T-cell (primary cell): ENCODE measurements at regions not wholly inside any gene's neighbourhood (a gene's known extent, or its start where the extent isn't known, plus 50 kb on each side); places are given as distances from the start of the nearest gene placed in this dataset.

ENCODE experiments used
- ATAC-seq, 4 experiments: fragments of 200-7000 bp in 3 of 4; fragments of 150-1000 bp in 1 of 4; cut with Tn5 transposase; replicated peaks in 1 of 4; 1 replicate in 3 of 4; 2 replicates in 1 of 4; pipeline ENCODE4 v1.10.0; 2021; ENCODE audit warnings: moderate library complexity in 3 of 4, mild to moderate bottlenecking in 2 of 4, moderate number of reproducible peaks in 1 of 4
- CTCF ChIA-PET, 2 donors: fragments of 300-600 bp; sonication (Branson Sonifier 250); formaldehyde crosslinking; loops; one replicate each; lab custom pipeline; 2022; ENCODE audit warnings: antibody characterized with exemption in 2 of 2; lab: Charles Lee
- POLR2A ChIA-PET, 2 donors: fragments of 300-600 bp; sonication (Branson Sonifier 250); formaldehyde crosslinking; loops; one replicate each; lab custom pipeline; 2022; ENCODE audit warnings: antibody characterized with exemption in 2 of 2; lab: Charles Lee
- DNase-seq, 35 experiments: peaks; one replicate each; pipeline versions ENCODE4 v3.0.0 to v3.0.0-alpha.2; 2013 to 2023
- H3K27ac ChIP-seq: one replicate; pipeline ENCODE4 v1.5.1; 2013; ENCODE audit warnings: low read length
- H3K27me3 ChIP-seq, 2 experiments: replicated peaks in 1 of 2; 1 replicate in 1 of 2; 2 replicates in 1 of 2; pipeline versions ENCODE4 v1.6.1 to v1.7.0; 2013; ENCODE audit warnings: low read length in 1 of 2, mixed read lengths in 1 of 2; ENCODE audit not compliant: control insufficient read depth in 2 of 2, insufficient read depth in 2 of 2; ENCODE audit errors: extremely low read depth in 1 of 2
- H3K36me3 ChIP-seq, 2 donors: 1 replicate in 1 of 2; 2 replicates in 1 of 2; pipeline versions ENCODE4 v1.6.1 to v1.7.0; 2013; ENCODE audit warnings: low read length in 1 of 2; ENCODE audit not compliant: control insufficient read depth in 2 of 2, insufficient read depth in 1 of 2; ENCODE audit errors: extremely low read depth in 1 of 2
- H3K4me1 ChIP-seq, 2 experiments: 1 replicate in 1 of 2; 2 replicates in 1 of 2; pipeline versions ENCODE4 v1.6.1 to v1.7.0; 2013; ENCODE audit warnings: low read length in 2 of 2, mixed read lengths in 1 of 2; ENCODE audit not compliant: insufficient read depth in 2 of 2, control insufficient read depth in 1 of 2; ENCODE audit errors: extremely low read depth in 1 of 2
- H3K4me3 ChIP-seq, 2 donors: 1 replicate in 1 of 2; 2 replicates in 1 of 2; pipeline versions ENCODE4 v1.5.1 to v1.7.0; 2013; ENCODE audit warnings: mild to moderate bottlenecking in 2 of 2, low read length in 1 of 2, moderate library complexity in 1 of 2; ENCODE audit not compliant: control insufficient read depth in 1 of 2; ENCODE audit errors: extremely low read depth in 1 of 2
- H3K9me3 ChIP-seq: 2 replicates; pipeline ENCODE4 v1.7.0; 2013
- H3K27ac Mint-ChIP-seq, 2 donors: one replicate each; pipeline ENCODE4 v1.8.0; 2020 to 2021; ENCODE audit warnings: mild to moderate bottlenecking in 2 of 2, mixed read lengths in 2 of 2
- H3K27me3 Mint-ChIP-seq, 2 donors: one replicate each; pipeline ENCODE4 v1.8.0; 2021 to 2022; ENCODE audit warnings: mixed read lengths in 2 of 2
- H3K36me3 Mint-ChIP-seq: one replicate; pipeline ENCODE4 v1.8.0; 2021; ENCODE audit warnings: mixed read lengths
- H3K4me1 Mint-ChIP-seq, 3 donors: one replicate each; pipeline ENCODE4 v1.8.0; 2020 to 2022; ENCODE audit warnings: mixed read lengths in 3 of 3, mild to moderate bottlenecking in 1 of 3
- H3K4me3 Mint-ChIP-seq, 3 donors: one replicate each; pipeline ENCODE4 v1.8.0; 2020 to 2022; ENCODE audit warnings: mild to moderate bottlenecking in 3 of 3, mixed read lengths in 3 of 3, moderate library complexity in 3 of 3
- H3K9me3 Mint-ChIP-seq, 3 donors: one replicate each; pipeline ENCODE4 v1.8.0; 2020 to 2022; ENCODE audit warnings: mixed read lengths in 3 of 3
- WGBS: methylation state at CpG from one replicate; pipeline ENCODE4 v1.1.5; 2013; ENCODE audit warnings: missing lambda C conversion rate; ENCODE audit not compliant: insufficient coverage; 5-methylcytosine and 5-hydroxymethylcytosine counted together

DNA sequence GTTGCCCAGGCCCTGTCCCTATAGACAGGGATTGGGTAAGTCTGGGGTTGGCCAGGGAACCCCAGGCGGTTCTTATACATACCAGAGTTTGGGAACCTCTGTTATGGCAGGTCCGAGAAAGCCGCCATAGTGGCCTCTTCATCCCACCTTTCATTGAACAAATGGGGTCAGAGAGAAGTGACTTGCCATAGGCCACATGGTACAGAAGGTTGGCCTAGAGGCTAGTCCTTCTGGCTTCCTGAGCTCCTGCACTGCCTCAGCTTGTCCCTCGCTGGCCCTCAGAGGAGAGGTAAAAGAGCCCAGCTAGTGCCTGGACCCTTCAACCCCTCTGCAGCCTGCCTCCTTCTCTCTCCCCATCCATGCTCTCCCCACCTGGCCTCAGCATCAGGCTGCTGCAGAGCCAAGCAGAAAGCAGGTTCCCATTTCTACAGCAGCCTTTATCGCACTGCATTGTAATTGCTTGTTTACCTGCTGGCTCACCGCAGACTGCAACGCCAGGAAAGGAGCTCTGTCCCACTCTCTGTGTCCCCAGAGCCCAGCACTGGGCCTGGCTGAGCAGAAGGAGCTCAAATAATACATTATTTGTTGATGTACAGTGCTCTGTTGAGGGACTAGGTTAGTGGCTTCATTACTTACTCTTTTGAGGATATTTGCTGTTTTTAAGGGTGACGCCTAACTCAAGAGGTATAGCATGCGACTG, 103.6 kb downstream of the TRIM29 start:
- Histone ChIP-seq H3K9me3 (no peaks in the 10 kb centered on the region), H3K4me3 (no peak overlapping the region), H3K4me1 (no peaks in the 10 kb centered on the region), H3K36me3 (no peaks in the 10 kb centered on the region), H3K27me3 (peaks cover 0 to 20% of the 10 kb centered on the region in 2 experiments), H3K27ac (no peak overlapping the region)
- WGBS = 78% methylated on average over 5 of the region's 9 CpGs
- Mint-ChIP-seq H3K4me3 (no peak overlapping the region), H3K27ac (no peak overlapping the region), H3K4me1 (no peaks in the 10 kb centered on the region), H3K27me3 (peaks cover 17% of the 10 kb centered on the region in 2 donors), H3K9me3 (peaks cover 0 to 4% (median 0%) of the 10 kb centered on the region in 3 donors), H3K36me3 (no peaks in the 10 kb centered on the region)
- DNase-seq (no peak), ATAC-seq (no peak)
- ChIA-PET POLR2A (no interaction called here), CTCF (no interaction called here)

DNA sequence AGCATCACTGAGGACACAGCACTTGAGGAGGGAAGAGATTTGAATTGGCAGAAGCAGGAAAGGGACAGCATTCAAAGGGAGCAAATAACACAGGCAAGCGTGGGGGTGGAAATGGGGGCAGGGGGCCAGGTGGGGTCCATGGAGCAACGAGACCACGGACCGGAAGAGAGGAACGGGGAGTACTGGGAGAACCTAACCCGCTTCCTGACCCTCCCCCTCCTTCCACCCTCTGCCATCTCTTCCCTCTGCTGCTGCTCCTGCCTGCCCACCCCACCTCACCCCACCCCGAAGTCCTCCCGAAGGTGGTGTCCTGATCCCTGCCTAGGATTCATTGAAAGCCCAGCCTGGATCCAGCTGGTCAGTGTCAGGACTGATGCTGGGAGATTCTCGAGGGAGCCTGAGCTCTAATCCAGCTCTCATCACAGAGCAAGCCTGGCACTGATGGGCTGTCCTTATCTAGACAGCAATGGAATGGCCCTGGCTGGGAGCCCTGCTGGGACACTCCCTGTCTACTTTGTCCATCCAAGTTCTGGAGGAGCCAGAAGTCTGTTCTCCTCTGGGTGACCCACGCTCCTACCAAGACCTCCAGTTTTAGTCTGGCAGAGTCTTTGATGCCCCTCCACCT, 105.0 kb downstream of the TRIM29 start:
- H3K4me1 ChIP-seq = no peaks in the 10 kb centered on the region
- no peak overlapping the region for H3K27ac ChIP-seq
- peaks cover 0 to 27% of the 10 kb centered on the region in 2 experiments for H3K27me3 ChIP-seq
- ChIA-PET POLR2A (no interaction called here), CTCF (no interaction called here)
- WGBS = 55% methylated on average over 7 of the region's 10 CpGs
- no peak for DNase-seq
- H3K36me3 ChIP-seq = no peaks in the 10 kb centered on the region
- H3K36me3 Mint-ChIP-seq = no peaks in the 10 kb centered on the region
- peaks cover 11 to 21% of the 10 kb centered on the region in 2 donors for H3K27me3 Mint-ChIP-seq
- no peak overlapping the region for H3K4me3 Mint-ChIP-seq
- no peak overlapping the region for H3K4me3 ChIP-seq
- no peak for ATAC-seq
- no peaks in the 10 kb centered on the region for H3K9me3 ChIP-seq
- peaks cover 0 to 4% (median 0%) of the 10 kb centered on the region in 3 donors for H3K9me3 Mint-ChIP-seq
- H3K4me1 Mint-ChIP-seq = no peaks in the 10 kb centered on the region
- H3K27ac Mint-ChIP-seq = no peak overlapping the region

DNA sequence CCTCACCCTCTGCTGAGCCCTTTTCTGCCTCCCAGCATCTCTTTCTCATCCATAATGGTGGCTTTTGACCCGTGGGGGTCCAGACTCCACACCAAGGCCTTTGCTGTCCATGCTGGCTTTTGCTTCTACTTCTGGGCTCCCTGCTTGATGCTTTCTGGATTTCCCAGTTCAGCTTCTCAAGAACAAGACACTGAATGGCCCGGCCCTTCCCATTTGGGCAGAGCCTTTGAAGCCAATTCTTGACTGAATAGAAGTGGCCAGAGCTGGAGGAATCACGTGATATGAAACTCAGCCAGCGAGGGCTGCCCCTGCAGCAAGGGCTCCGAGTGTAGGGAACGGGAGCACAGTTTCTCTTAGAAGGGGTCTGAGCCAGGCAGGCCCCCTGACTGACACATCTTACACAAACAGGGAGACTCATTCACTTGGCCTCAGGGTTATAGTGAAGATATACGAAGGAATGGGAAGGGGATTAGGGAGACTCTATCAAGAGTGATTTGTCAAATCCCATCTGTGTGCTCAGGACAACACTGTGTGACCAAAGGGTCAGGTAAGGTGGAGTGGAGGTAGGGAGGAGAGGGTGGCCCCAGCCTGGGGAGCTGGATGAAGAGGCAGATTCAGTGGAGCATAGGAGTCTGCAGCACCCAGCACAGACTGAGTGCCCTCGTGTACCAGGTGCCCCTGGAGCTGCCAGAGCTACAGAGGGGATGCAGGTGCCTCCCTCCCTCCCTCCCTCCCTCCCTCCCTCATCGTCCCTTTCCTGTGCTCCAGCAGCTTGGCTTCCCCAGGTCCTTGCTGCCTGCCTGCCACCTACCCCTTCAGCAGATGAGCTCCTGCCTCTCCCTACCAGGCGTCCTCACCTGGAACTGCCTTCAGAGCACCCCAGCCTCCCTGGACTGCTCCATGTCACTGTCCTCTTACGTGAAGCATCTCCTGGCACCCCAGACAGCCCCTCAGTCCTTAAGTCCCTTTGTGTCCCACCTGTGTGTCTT, 106.0 kb downstream of the TRIM29 start:
- 60% methylated on average over 4 of the region's 11 CpGs for WGBS
- CTCF ChIA-PET = no interaction called here

DNA sequence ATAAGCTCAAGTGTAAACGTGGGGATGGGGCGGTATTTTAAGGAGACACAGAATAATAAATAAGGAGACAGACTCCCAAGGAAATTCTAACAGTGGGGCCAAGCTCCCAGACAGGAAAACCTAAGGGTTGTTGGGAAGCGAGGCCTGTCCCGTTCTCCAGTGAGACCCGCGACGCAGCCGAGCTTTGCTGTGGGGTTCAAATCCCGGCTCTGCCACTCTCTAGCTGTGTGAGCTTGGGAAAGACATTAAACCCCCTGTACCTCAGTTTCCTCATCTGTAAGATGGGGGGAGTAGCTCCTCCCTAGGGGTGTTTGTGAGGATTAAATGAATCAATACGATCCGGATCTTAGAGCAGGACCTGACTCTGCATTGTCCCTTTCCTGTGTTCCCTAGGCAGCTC, 106.8 kb downstream of the TRIM29 start:
- CTCF ChIA-PET = no interaction called here
- no peak for ATAC-seq

More for the DNA sequence above, 106.0 kb downstream of the TRIM29 start:
- no peak for DNase-seq
- Mint-ChIP-seq H3K36me3 (no peaks in the 10 kb centered on the region), H3K9me3 (no peaks in the 10 kb centered on the region), H3K27me3 (peaks cover 11 to 24% of the 10 kb centered on the region in 2 donors), H3K27ac (no peak overlapping the region), H3K4me1 (no peaks in the 10 kb centered on the region), H3K4me3 (no peak overlapping the region)
- Histone ChIP-seq H3K4me1 (no peaks in the 10 kb centered on the region), H3K4me3 (no peak overlapping the region), H3K27me3 (peaks cover 0 to 36% of the 10 kb centered on the region in 2 experiments), H3K9me3 (no peaks in the 10 kb centered on the region), H3K27ac (no peak overlapping the region), H3K36me3 (no peaks in the 10 kb centered on the region)
- POLR2A ChIA-PET = no interaction called here
- ATAC-seq = no peak

DNA sequence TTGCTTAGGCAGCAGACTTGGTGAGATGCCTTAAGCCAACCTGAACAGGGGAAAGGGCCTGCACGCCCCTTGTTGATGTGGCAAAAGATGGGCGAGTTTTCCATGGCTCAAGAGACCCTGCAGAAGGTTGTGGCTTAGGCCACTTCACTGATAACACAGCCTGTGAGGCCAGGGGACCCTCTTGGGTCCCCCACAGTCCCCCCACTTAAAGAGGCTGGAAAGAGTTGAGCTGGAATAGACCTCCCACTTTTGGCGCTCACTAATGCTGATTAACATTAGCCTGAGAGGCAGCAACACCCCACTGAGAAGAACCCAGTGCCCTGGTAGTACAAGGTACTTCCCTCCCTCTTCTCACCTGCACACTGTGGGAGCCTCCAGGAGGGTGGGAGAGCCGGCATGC, 107.5 kb downstream of the TRIM29 start:
- H3K27me3 ChIP-seq = peaks cover 0 to 38% of the 10 kb centered on the region in 2 experiments
- WGBS = 71% methylated on average over 2 of the region's 4 CpGs
- H3K4me3 ChIP-seq = no peak overlapping the region
- no peaks in the 10 kb centered on the region for H3K4me1 ChIP-seq
- H3K4me3 Mint-ChIP-seq = no peak overlapping the region
- H3K27ac ChIP-seq = no peak overlapping the region
- peaks cover 8 to 24% of the 10 kb centered on the region in 2 donors for H3K27me3 Mint-ChIP-seq
- no peaks in the 10 kb centered on the region for H3K36me3 ChIP-seq
- ChIA-PET CTCF (no interaction called here), POLR2A (no interaction called here)
- no peaks in the 10 kb centered on the region for H3K9me3 ChIP-seq
- ATAC-seq (no peak), DNase-seq (no peak)
- no peak overlapping the region for H3K27ac Mint-ChIP-seq
- H3K36me3 Mint-ChIP-seq = no peaks in the 10 kb centered on the region
- H3K4me1 Mint-ChIP-seq = no peaks in the 10 kb centered on the region
- H3K9me3 Mint-ChIP-seq = no peaks in the 10 kb centered on the region

More for the DNA sequence above, 106.8 kb downstream of the TRIM29 start:
- Mint-ChIP-seq H3K27me3 (peaks cover 11 to 24% of the 10 kb centered on the region in 2 donors), H3K4me3 (no peak overlapping the region), H3K36me3 (no peaks in the 10 kb centered on the region), H3K27ac (no peak overlapping the region), H3K9me3 (no peaks in the 10 kb centered on the region), H3K4me1 (no peaks in the 10 kb centered on the region)
- no peaks in the 10 kb centered on the region for H3K9me3 ChIP-seq
- 100% methylated on average over 2 of the region's 11 CpGs for WGBS
- H3K27me3 ChIP-seq = peaks cover 0 to 38% of the 10 kb centered on the region in 2 experiments
- no peaks in the 10 kb centered on the region for H3K4me1 ChIP-seq
- POLR2A ChIA-PET = no interaction called here
- no peak overlapping the region for H3K27ac ChIP-seq
- DNase-seq = no peak
- H3K36me3 ChIP-seq = no peaks in the 10 kb centered on the region
- H3K4me3 ChIP-seq = no peak overlapping the region

DNA sequence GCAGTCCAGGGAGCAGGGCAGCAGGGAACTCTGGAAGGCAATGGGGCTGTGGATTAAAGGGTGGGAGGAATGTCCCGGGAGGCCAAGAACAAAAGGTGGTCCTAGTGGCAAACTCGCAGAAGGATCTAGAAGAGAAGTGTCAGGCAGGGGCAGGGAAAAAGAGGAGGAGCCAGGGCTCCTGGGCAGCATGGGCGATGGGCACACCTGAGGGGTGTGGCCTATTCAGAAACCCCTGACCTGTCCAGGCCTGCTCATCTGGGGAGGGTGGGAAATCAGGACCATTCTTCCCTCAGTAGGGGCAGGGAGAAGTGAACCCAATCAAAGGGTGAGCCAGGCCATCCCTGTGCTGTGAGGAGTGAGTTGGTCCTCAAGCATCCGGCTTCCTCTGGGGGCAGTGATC, 108.6 kb downstream of the TRIM29 start:
- Histone ChIP-seq H3K4me3 (no peak overlapping the region), H3K4me1 (no peaks in the 10 kb centered on the region)
- H3K27ac Mint-ChIP-seq = no peak overlapping the region

More for the DNA sequence above, 108.6 kb downstream of the TRIM29 start:
- WGBS = 97% methylated on average over 3 of the region's 4 CpGs
- Mint-ChIP-seq H3K36me3 (no peaks in the 10 kb centered on the region), H3K4me3 (no peak overlapping the region), H3K27me3 (peaks cover 8 to 24% of the 10 kb centered on the region in 2 donors), H3K9me3 (no peaks in the 10 kb centered on the region), H3K4me1 (no peaks in the 10 kb centered on the region)
- H3K9me3 ChIP-seq = no peaks in the 10 kb centered on the region
- ChIA-PET POLR2A (no interaction called here), CTCF (no interaction called here)
- H3K27ac ChIP-seq = no peak overlapping the region
- no peaks in the 10 kb centered on the region for H3K36me3 ChIP-seq
- no peak for DNase-seq
- ATAC-seq = no peak
- peaks cover 0 to 41% of the 10 kb centered on the region in 2 experiments for H3K27me3 ChIP-seq
